Breast epithelium (tissue), 4 donors: ENCODE measurements at regions not wholly inside any gene's neighbourhood (a gene's known extent, or its start where the extent isn't known, plus 50 kb on each side); places are given as distances from the start of the nearest gene placed in this dataset.

ENCODE experiments used
- DNase-seq, 2 donors: peaks; one replicate each; pipeline ENCODE4 v3.0.0-alpha.2; 2019; ENCODE audit warnings: low spot score in 2 of 2
- H3K27ac ChIP-seq, 2 donors: fragments of 200-600 bp; sonication (generic) in 1 of 2; one replicate each; pipeline ENCODE4 v1.5.1; 2016 to 2019; ENCODE audit warnings: mild to moderate bottlenecking in 1 of 2
- H3K27me3 ChIP-seq, 2 donors: fragments of 200-600 bp; sonication (generic) in 1 of 2; one replicate each; pipeline versions ENCODE4 v1.5.1 to v1.6.0; 2017 to 2019; ENCODE audit warnings: control low read depth in 1 of 2, mild to moderate bottlenecking in 1 of 2
- H3K36me3 ChIP-seq: fragments of 200-600 bp; one replicate; pipeline ENCODE4 v1.5.1; 2019
- H3K4me1 ChIP-seq, 2 donors: fragments of 200-600 bp; sonication (generic); one replicate each; pipeline ENCODE4 v1.5.1; 2016 to 2019; ENCODE audit warnings: control low read depth in 1 of 2
- H3K4me3 ChIP-seq, 3 donors: fragments of 200-600 bp; sonication (generic); 1 replicate in 2 of 3; 2 replicates in 1 of 3; pipeline ENCODE4 v1.5.1; 2016 to 2019; ENCODE audit warnings: mild to moderate bottlenecking in 3 of 3, moderate library complexity in 2 of 3
- H3K9me3 ChIP-seq, 2 donors: fragments of 200-600 bp; sonication (generic) in 1 of 2; one replicate each; pipeline ENCODE4 v1.5.1; 2016 to 2019; ENCODE audit warnings: control low read depth in 1 of 2
- CTCF ChIP-seq, 3 donors: fragments of 450-650 bp; IDR thresholded peaks; one replicate each; pipeline ENCODE4 v1.5.1; 2016 to 2017; ENCODE audit warnings: antibody characterized with exemption in 3 of 3, mild to moderate bottlenecking in 3 of 3, moderate library complexity in 3 of 3
- POLR2A ChIP-seq: fragments of 450-650 bp; IDR thresholded peaks from one replicate; pipeline ENCODE4 v1.6.1; 2016; ENCODE audit warnings: antibody characterized with exemption, mild to moderate bottlenecking, moderate library complexity
- POLR2AphosphoS5 ChIP-seq, 3 donors: sonication (generic); formaldehyde crosslinking; IDR thresholded peaks; one replicate each; pipeline ENCODE4 v1.6.1; 2017; ENCODE audit warnings: antibody characterized with exemption in 3 of 3
- intact Hi-C: fragments of 100-400 bp; cut with DNase I; formaldehyde crosslinking; loops from one replicate; pipeline ENCODE4 v1.15.1; 2023; ENCODE audit warnings: low total_unique reads

- no peak overlapping the region for H3K27ac ChIP-seq
- no peak for DNase-seq
- no peak for TF ChIP-seq CTCF (IDR thresholded peaks at IDR 0.05)
- no peak for TF ChIP-seq POLR2A
- no peak for TF ChIP-seq POLR2AphosphoS5 (IDR thresholded peaks at IDR 0.05)
- H3K27me3 ChIP-seq: no peaks in the 10 kb centered on the region
- intact Hi-C loops: no loop called here
- H3K9me3 ChIP-seq: no peaks in the 10 kb centered on the region
- no peaks in the 10 kb centered on the region for H3K36me3 ChIP-seq
- H3K4me1 ChIP-seq: no peaks in the 10 kb centered on the region
- H3K4me3 ChIP-seq: no peak overlapping the region
These were observed 534.6 kb upstream of the FAM241A start for GRCh38 chr4:111610681-111611080.

DNA sequence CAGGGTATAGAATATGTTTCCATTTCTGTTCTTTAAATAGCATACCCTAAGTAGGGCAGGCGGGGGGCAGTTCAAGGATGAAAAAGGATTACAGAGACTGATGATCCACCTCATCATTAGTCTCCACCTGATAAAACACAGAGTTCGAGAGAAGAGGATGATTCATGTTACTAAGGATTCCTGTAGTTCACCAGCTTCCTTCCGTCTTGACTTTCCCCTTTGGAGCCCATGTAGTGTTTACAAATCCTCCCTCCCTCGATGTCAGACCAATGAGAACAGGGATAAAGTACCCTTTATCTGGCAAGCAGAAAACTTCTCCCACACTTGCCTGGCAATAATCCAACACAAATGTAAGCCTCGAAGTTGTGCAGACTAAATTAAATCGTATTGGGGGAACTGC, 526.3 kb upstream of the FAM241A start:
- Histone ChIP-seq H3K4me1 (no peaks in the 10 kb centered on the region), H3K36me3 (no peaks in the 10 kb centered on the region), H3K27me3 (no peaks in the 10 kb centered on the region), H3K27ac (no peak overlapping the region), H3K4me3 (no peak overlapping the region), H3K9me3 (peaks cover 0 to 5% of the 10 kb centered on the region in 2 donors)
- no peak for TF ChIP-seq CTCF (IDR thresholded peaks at IDR 0.05)
- TF ChIP-seq POLR2AphosphoS5 (IDR thresholded peaks at IDR 0.05): no peak
- no peak for TF ChIP-seq POLR2A
- DNase-seq: no peak
- intact Hi-C loops: no loop called here

DNA sequence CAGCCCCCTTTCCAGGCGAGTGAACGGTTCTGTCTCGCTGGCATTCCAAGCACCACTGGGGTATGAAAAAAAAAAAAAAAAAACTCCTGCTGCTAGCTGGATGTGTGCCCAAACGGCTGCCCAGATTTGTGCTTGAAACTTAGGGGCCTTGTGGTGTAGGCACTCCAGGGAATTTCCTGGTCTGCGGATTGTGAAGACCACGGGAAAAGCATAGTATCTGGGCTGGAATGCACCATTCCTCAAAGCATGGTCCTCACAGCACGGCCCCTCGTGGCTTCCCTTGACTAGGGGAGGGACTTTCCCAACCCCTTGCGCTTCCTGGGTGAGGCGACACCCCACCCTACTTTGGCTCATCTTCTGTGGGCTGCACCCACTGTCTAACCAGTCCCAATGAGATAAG, 516.8 kb upstream of the FAM241A start:
- H3K27me3 ChIP-seq: peaks cover 0 to 3% of the 10 kb centered on the region in 2 donors
- no peak for DNase-seq
- H3K36me3 ChIP-seq: no peaks in the 10 kb centered on the region
- H3K27ac ChIP-seq: no peak overlapping the region
- H3K4me3 ChIP-seq: no peak overlapping the region
- intact Hi-C loops: no loop called here
- TF ChIP-seq CTCF (IDR thresholded peaks at IDR 0.05): no peak
- TF ChIP-seq POLR2A: no peak
- no peak for TF ChIP-seq POLR2AphosphoS5 (IDR thresholded peaks at IDR 0.05)
- H3K9me3 ChIP-seq: no peaks in the 10 kb centered on the region
- H3K4me1 ChIP-seq: no peaks in the 10 kb centered on the region

DNA sequence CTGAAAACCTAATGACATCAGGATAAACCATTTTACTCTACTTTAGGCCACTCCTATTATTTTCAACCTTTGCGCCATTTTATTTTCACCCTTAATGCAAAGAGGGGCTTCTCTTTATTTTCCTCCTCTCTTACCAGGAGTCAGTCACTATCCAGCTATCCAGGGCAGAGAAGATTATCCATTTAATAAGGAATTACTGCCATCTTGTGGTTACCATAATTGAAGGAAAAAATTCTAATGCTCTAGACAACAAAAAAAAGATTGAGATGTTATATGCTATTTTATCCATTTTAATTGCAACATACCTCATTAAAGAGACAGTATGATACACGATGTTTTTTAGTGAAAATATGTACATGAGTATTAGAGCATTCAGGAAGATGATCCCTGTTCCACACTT, 514.5 kb upstream of the FAM241A start:
- Histone ChIP-seq H3K36me3 (no peaks in the 10 kb centered on the region), H3K9me3 (no peaks in the 10 kb centered on the region), H3K4me3 (no peak overlapping the region), H3K27ac (no peak overlapping the region), H3K27me3 (peaks cover 0 to 3% of the 10 kb centered on the region in 2 donors), H3K4me1 (no peaks in the 10 kb centered on the region)
- peak in 1 of 3 donors; percentile 24 for TF ChIP-seq CTCF (IDR thresholded peaks at IDR 0.05)
- no peak for TF ChIP-seq POLR2A
- intact Hi-C loops: no loop called here
- no peak for DNase-seq

- Histone ChIP-seq H3K27ac (no peak overlapping the region), H3K4me3 (no peak overlapping the region), H3K27me3 (peaks cover 0 to 3% of the 10 kb centered on the region in 2 donors), H3K4me1 (no peaks in the 10 kb centered on the region), H3K9me3 (no peaks in the 10 kb centered on the region), H3K36me3 (no peaks in the 10 kb centered on the region)
- intact Hi-C loops: no loop called here
- peak in 1 of 3 donors; percentile 21 for TF ChIP-seq CTCF (IDR thresholded peaks at IDR 0.05)
- no peak for TF ChIP-seq POLR2AphosphoS5 (IDR thresholded peaks at IDR 0.05)
- no peak for TF ChIP-seq POLR2A
- DNase-seq: no peak
These were observed 513.8 kb upstream of the FAM241A start for GRCh38 chr4:111631215-111631999.
